H1 (cell line): ENCODE measurements at regions not wholly inside any gene's neighbourhood (a gene's known extent, or its start where the extent isn't known, plus 50 kb on each side); places are given as distances from the start of the nearest gene placed in this dataset.

Source experiments
- BRCA1 ChIP-seq: IDR thresholded peaks from 2 replicates; pipeline ENCODE4 v1.6.1; 2012; ENCODE audit warnings: low read depth, low read length, improper control_type of control experiment
- CBX5 ChIP-seq: fragments of 300-800, 300-1000 bp; sonication (generic); IDR thresholded peaks from 2 replicates; pipeline ENCODE4 v1.7.1; 2016; ENCODE audit warnings: antibody characterized with exemption, low read length, low read depth
- CBX8 ChIP-seq: fragments of 300-800, 300-1000 bp; sonication (generic); IDR thresholded peaks from 2 replicates; pipeline ENCODE4 v1.7.1; 2016; ENCODE audit warnings: low read depth, low read length, borderline replicate concordance
- CHD1 ChIP-seq: IDR thresholded peaks from 2 replicates; pipeline ENCODE4 v1.6.1; 2012; ENCODE audit warnings: low read depth, low read length, improper control_type of control experiment
- CHD7 ChIP-seq: fragments of 300-600 bp; sonication (generic); IDR thresholded peaks from 2 replicates; pipeline ENCODE4 v1.7.1; 2012; ENCODE audit warnings: low read length, moderate library complexity, mild to moderate bottlenecking, inconsistent platforms; ENCODE audit not compliant: insufficient replicate concordance
- KDM1A ChIP-seq: fragments of 200-600, 300-600 bp; sonication (generic); IDR thresholded peaks from 2 replicates; pipeline ENCODE4 v1.7.1; 2016; ENCODE audit warnings: mild to moderate bottlenecking, low read length, borderline replicate concordance
- KDM4A ChIP-seq: IDR thresholded peaks from one replicate; pipeline ENCODE4 v1.7.1; 2012; ENCODE audit warnings: low read depth, mild to moderate bottlenecking, moderate library complexity, low read length, inconsistent platforms; ENCODE audit not compliant: severe bottlenecking
- MAFK ChIP-seq: IDR thresholded peaks from 2 replicates; pipeline ENCODE4 v1.6.1; 2012; ENCODE audit warnings: low read depth, mild to moderate bottlenecking, improper control_type of control experiment, low read length
- RBBP5 ChIP-seq: IDR thresholded peaks from 2 replicates; pipeline ENCODE4 v1.7.1; 2012; ENCODE audit warnings: low read depth, mild to moderate bottlenecking, inconsistent platforms, low read length, moderate library complexity, borderline replicate concordance
- RFX5 ChIP-seq: IDR thresholded peaks from 2 replicates; pipeline ENCODE4 v1.6.1; 2011; ENCODE audit warnings: low read depth, low read length, improper control_type of control experiment, borderline replicate concordance
- TEAD4 ChIP-seq: IDR thresholded peaks from 2 replicates; pipeline ENCODE4 v1.6.1; 2012; ENCODE audit warnings: low read depth, low read length, inconsistent platforms, mixed read lengths

GRCh38 chr3:110352841-110353604 is 718.6 kb upstream of the NECTIN3 start (continued):
- no peak for TF ChIP-seq CHD7
- TF ChIP-seq MAFK = no peak
- no peak for TF ChIP-seq RBBP5
- TF ChIP-seq CBX8 = no peak
- TF ChIP-seq RFX5 = no peak
- no peak for TF ChIP-seq KDM4A
- TF ChIP-seq TEAD4 = no peak
- no peak for TF ChIP-seq BRCA1
- no peak for TF ChIP-seq CBX5
- TF ChIP-seq CHD1 = no peak
- TF ChIP-seq KDM1A = no peak
